Mucosa of stomach (tissue), 1 donor: ENCODE measurements at regions not wholly inside any gene's neighbourhood (a gene's known extent, or its start where the extent isn't known, plus 50 kb on each side); places are given as distances from the start of the nearest gene placed in this dataset.

ENCODE experiments used
- H3K27me3 ChIP-seq: one replicate; pipeline ENCODE4 v1.7.0; 2013; ENCODE audit warnings: mild to moderate bottlenecking, low read length; ENCODE audit not compliant: control insufficient read depth, insufficient read depth
- H3K36me3 ChIP-seq: one replicate; pipeline ENCODE4 v1.7.0; 2013; ENCODE audit warnings: low read length; ENCODE audit not compliant: control insufficient read depth, insufficient read depth
- H3K4me1 ChIP-seq: one replicate; pipeline ENCODE4 v1.7.0; 2013; ENCODE audit warnings: mild to moderate bottlenecking, low read length; ENCODE audit not compliant: control insufficient read depth, insufficient read depth
- H3K4me3 ChIP-seq: one replicate; pipeline ENCODE4 v1.7.0; 2013; ENCODE audit warnings: low read length
- H3K9ac ChIP-seq: one replicate; pipeline ENCODE4 v1.7.0; 2013; ENCODE audit warnings: mild to moderate bottlenecking, low read length, moderate library complexity
- H3K9me3 ChIP-seq: one replicate; pipeline ENCODE4 v1.7.0; 2013; ENCODE audit warnings: mild to moderate bottlenecking, low read length, moderate library complexity; ENCODE audit not compliant: control insufficient read depth
- donor health status: Pancreatic carcinoma.

DNA sequence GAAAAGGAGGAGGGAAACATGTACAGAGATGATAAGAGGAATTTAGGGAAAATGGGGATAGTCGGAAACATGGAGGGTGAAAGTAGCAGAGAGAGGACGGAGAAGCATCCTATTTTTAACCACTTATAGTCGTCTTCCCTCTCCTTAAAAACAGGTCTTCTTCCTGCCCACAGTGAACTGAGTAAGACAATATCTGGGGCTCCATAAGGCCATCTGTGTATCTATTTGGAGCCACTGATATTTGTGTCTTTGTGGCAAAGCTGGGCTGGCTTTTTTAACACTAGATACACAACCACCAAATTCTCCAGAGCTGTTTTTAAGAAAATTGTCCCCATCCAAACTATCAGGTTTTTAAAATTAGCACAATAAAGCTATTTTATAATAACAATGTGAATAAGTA, 109.5 kb upstream of the RAP1B start:
- H3K4me1 ChIP-seq: no peaks in the 10 kb centered on the region
- no peaks in the 10 kb centered on the region for H3K9me3 ChIP-seq
- H3K36me3 ChIP-seq: no peaks in the 10 kb centered on the region
- H3K9ac ChIP-seq: no peak overlapping the region
- H3K27me3 ChIP-seq: no peaks in the 10 kb centered on the region
- no peak overlapping the region for H3K4me3 ChIP-seq

DNA sequence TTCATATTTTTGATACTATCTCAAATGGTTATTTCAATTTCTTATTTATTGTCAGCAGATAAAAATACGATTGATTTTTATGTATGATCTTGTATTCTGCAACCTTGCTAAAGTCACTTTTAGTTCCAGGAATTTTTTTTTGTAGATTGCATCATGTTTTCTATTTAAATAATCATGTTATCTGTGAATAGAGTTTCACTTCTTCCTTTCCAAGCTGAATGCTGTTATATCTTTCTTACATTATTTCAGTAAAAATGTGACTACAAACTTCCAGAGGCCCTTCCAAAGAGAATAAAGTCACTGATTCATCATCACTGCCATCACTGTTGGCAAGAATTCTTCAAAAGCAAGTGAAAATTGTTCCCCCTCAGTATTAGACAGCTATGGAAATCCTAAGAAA, 104.7 kb upstream of the RAP1B start:
- H3K4me1 ChIP-seq: no peaks in the 10 kb centered on the region
- no peak overlapping the region for H3K4me3 ChIP-seq
- H3K9me3 ChIP-seq: no peaks in the 10 kb centered on the region
- H3K9ac ChIP-seq: no peak overlapping the region
- no peaks in the 10 kb centered on the region for H3K27me3 ChIP-seq
- no peaks in the 10 kb centered on the region for H3K36me3 ChIP-seq

DNA sequence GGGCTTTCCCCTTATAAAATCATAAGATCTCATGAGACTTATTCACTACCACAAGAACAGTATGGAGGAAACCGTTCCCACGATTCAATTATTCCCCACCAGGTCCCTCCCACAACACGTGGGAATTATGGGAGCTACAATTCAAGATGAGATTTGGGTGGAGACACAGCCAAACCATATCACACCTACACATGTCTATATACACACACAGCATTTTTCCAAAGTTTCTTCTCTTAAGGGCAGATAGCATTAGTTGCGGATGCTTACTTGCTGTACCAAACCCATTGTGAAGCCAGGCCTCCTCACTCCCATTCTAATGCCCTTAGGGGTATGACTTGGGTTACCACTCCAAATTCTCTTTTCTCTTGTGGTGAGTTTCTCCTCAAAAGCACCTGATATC, 104.1 kb upstream of the RAP1B start:
- no peaks in the 10 kb centered on the region for H3K27me3 ChIP-seq
- H3K9me3 ChIP-seq: no peaks in the 10 kb centered on the region
- H3K9ac ChIP-seq: no peak overlapping the region
- H3K4me3 ChIP-seq: no peak overlapping the region
- H3K4me1 ChIP-seq: no peaks in the 10 kb centered on the region
- H3K36me3 ChIP-seq: no peaks in the 10 kb centered on the region

DNA sequence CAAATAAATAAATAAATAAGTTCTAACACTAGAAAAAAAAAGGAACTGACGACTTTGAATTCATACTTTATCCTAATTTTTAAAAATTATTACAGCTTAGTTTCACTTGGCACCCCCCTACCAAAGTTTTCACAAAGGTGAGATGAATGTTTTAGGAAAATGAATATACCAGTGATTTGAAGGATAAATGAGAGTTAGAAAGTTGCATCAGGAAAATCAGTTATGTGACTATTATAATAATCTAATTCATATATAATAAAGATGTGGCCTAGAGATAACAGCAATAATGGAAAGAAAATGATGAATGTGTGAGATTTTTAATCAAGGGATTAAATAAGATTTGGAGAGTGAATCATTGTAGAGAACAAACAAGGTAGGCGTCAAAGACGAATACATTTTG, 103.0 kb upstream of the RAP1B start:
- Histone ChIP-seq H3K27me3 (no peaks in the 10 kb centered on the region), H3K9me3 (no peaks in the 10 kb centered on the region), H3K4me3 (no peak overlapping the region), H3K36me3 (no peaks in the 10 kb centered on the region), H3K4me1 (no peaks in the 10 kb centered on the region), H3K9ac (no peak overlapping the region)

DNA sequence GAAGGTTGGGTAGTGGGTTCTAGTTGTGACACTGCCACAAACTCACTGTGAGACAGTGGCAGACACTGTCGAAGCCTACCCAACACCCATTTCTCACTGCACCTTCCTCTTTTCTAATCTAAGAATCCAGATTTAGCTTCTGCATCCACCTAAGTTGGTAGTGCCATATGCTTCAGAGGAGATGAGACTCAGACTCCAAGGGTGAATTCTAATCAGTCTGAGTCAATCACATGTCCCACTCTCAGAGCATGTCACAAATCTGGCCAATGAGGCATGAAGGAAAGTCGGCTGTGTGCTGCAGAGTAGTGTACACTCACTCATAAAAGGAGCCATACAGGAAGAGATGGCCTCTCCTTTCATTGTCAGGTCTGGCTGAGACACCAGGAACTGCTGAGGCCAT, 102.1 kb upstream of the RAP1B start:
- no peaks in the 10 kb centered on the region for H3K9me3 ChIP-seq
- no peak overlapping the region for H3K4me3 ChIP-seq
- no peaks in the 10 kb centered on the region for H3K4me1 ChIP-seq
- no peaks in the 10 kb centered on the region for H3K36me3 ChIP-seq
- H3K27me3 ChIP-seq: no peaks in the 10 kb centered on the region
- H3K9ac ChIP-seq: no peak overlapping the region

DNA sequence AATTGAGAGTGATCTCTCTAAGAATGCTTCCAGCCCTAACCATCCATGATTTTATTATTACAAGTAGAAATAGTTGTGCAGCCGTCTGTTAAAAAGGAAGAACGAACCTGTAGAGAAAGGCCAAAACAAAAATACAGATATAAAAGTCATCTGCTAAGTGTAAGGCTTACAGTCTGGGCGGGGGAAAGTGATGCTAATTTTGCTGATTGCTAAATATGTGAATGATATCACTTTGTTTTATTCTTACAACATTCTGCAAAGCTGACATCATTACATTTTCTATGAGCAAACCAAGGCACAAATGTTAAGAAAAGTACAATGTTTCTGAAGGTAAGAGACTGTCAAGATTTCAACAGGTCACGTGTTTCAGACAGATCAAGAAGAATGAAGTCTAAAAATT, 101.5 kb upstream of the RAP1B start:
- Histone ChIP-seq H3K36me3 (no peaks in the 10 kb centered on the region), H3K4me1 (no peaks in the 10 kb centered on the region), H3K9me3 (no peaks in the 10 kb centered on the region), H3K27me3 (no peaks in the 10 kb centered on the region), H3K9ac (no peak overlapping the region), H3K4me3 (no peak overlapping the region)

DNA sequence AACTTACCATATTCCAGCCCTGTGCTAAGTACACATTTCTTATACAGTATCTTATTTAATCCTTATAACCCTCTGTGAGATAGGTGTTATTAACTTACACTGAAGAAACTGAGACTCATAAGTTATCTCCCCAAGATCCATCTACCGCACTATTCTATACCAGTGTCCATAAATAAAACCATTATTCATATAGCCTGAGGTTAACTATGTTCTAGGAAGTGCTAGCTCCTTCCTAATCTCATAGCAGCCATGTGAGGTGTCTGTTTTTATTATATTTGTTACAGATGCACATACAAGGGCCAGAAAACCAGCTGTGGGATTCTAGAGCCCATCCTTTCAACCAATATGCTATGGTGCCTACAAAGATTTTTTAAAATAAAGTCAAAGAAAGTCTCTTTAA, 100.3 kb upstream of the RAP1B start:
- no peaks in the 10 kb centered on the region for H3K9me3 ChIP-seq
- H3K9ac ChIP-seq: no peak overlapping the region
- H3K27me3 ChIP-seq: no peaks in the 10 kb centered on the region
- no peak overlapping the region for H3K4me3 ChIP-seq
- peaks cover 6% of the 10 kb centered on the region for H3K4me1 ChIP-seq
- H3K36me3 ChIP-seq: no peaks in the 10 kb centered on the region

DNA sequence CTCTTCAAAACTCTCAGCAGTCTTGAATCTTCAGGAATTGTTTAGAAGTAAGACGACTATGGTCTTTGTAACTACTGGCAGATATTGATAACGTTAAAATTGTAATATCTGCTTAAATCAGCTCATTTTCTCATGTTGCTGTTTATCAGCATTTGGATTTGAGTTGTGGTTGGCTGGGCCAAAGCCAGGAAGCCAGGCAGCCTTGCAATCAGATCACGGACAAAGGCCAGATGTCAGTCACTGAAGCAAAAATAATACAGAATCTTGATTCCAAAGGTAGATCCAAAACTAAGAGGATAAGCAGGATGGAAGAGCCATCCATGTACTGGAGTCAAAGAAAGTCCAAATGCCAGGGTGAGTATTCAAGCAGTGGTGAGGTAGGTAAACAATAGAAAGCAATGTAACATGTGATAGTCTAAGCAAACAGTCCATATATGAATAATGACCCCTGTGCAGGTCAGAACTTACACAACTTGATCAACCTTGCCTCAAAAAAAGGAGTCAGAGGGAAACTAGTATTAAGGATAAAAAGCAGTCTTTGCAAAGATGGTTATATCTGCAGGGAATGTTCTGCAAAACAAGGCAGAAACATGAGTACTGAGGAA, 95.8 kb upstream of the RAP1B start:
- Histone ChIP-seq H3K4me3 (no peak overlapping the region), H3K27me3 (no peaks in the 10 kb centered on the region)

DNA sequence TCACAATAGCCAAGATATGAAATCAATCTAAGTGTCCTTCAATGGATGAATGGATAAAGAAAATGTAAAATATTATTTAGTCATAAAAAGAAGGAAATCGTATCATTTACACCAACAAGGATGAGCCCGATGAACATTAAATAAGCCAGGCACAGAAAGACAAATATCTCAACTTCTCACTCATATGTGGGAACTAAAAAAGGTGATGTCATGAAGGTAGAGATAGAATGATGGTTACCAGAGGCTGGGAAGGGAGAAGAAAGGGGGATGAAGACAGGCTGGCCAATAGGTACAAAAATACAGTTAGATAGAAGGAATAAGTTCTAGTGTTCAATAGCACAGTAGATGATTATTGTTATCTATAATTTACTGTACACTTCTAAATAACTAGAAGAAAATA, 94.9 kb upstream of the RAP1B start:
- H3K9me3 ChIP-seq: no peaks in the 10 kb centered on the region

More for the DNA sequence above, 95.8 kb upstream of the RAP1B start:
- Histone ChIP-seq H3K36me3 (no peaks in the 10 kb centered on the region), H3K4me1 (peaks cover 7% of the 10 kb centered on the region), H3K9me3 (no peaks in the 10 kb centered on the region), H3K9ac (no peak overlapping the region)

DNA sequence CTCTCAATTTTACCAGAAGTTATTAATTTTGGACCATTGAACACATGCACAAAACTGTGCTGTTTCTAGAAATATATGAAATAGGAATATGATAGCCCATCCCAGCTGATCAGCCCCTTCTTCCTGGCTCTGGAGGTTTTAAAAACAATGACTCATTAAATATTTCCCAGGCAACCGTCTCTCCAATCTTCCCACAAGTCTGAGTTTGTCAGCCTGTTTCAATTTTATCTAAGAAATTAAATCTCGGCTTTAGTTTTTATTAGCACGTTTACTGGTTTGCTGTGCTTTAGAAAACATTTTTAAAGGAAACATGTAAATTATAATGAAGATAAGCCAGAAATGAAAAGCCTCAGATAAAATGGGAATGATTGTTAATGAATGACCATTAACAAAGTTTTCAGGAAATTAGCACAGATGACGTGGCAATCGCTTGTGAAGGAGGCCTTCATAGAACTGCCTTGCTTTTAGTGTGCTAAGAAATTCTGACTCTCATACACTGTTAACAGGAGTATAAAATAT, 89.3 kb upstream of the RAP1B start:
- H3K4me3 ChIP-seq: no peak overlapping the region
- H3K4me1 ChIP-seq: no peaks in the 10 kb centered on the region
- no peaks in the 10 kb centered on the region for H3K27me3 ChIP-seq
- no peaks in the 10 kb centered on the region for H3K36me3 ChIP-seq
- H3K9ac ChIP-seq: no peak overlapping the region
- no peaks in the 10 kb centered on the region for H3K9me3 ChIP-seq

More for the DNA sequence above, 94.9 kb upstream of the RAP1B start:
- Histone ChIP-seq H3K4me3 (no peak overlapping the region), H3K4me1 (peaks cover 7% of the 10 kb centered on the region), H3K9ac (no peak overlapping the region), H3K36me3 (no peaks in the 10 kb centered on the region), H3K27me3 (no peaks in the 10 kb centered on the region)

DNA sequence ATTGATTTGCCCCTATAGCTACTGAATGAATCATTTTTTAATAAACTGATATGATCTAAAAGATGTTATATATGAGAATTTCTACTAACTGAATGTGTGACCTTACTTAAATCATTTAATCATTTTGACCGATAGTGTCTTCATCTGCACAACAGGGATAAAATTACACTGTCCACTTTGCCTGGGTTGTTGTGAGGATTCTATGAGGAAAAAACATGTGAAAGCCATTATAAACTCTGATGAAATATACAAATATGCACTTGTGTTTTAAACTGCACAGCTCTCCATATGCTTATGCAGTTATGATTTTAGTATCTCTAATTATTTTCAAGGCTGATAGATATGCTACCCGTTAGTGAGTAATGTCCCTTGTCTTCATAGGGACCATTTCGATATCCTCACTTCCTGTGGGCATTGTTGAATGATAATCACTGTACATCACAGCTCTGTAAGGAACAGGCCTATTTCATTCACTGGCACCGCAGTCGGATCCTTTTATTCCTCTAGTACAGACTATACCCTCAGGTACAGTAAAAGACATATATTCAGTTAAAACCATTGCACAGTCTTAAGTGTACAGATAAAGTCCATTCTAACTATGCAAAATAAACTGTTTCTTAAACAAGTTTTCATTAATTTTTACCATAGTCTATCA, 88.7 kb upstream of the RAP1B start:
- H3K36me3 ChIP-seq: no peaks in the 10 kb centered on the region
- H3K9ac ChIP-seq: no peak overlapping the region
- H3K4me3 ChIP-seq: no peak overlapping the region
- H3K4me1 ChIP-seq: no peaks in the 10 kb centered on the region
- no peaks in the 10 kb centered on the region for H3K27me3 ChIP-seq
- no peaks in the 10 kb centered on the region for H3K9me3 ChIP-seq

DNA sequence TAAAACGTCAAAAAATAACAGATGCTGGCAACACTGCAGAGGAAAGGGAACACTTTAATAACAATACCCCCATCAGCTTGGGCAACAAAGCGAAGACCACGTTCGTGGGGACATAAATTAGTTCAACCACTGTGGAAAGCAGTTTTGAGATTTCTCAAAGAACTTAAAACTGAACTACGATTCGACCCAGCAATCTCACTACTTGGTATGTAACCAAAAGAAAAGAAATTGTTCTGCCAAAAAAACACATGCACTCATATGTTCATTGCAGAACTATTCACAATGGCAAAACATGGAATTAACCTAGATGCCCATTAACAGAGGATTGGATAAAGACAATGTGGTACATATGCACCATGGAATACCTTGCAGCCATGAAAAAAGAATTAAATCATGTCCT, 81.2 kb upstream of the RAP1B start:
- Histone ChIP-seq H3K9ac (no peak overlapping the region), H3K36me3 (no peaks in the 10 kb centered on the region), H3K4me3 (no peak overlapping the region), H3K9me3 (no peaks in the 10 kb centered on the region), H3K4me1 (no peaks in the 10 kb centered on the region), H3K27me3 (no peaks in the 10 kb centered on the region)
